AG10803 (cell line): ENCODE measurements at regions not wholly inside any gene's neighbourhood (a gene's known extent, or its start where the extent isn't known, plus 50 kb on each side); places are given as distances from the start of the nearest gene placed in this dataset.
A peak's percentile ranks its signal among the peaks of the same experiment; 100 is the strongest.

ENCODE experiments used
- DNase-seq: peaks from one replicate; pipeline ENCODE4 v3.0.0; 2010; ENCODE audit warnings: low read depth
- H3K4me3 ChIP-seq: 2 replicates; pipeline ENCODE4 v1.5.1; 2011; ENCODE audit warnings: mild to moderate bottlenecking, low read length, control low read depth
- TF ChIP-seq, protein P1 (sequence below): conservative IDR thresholded peaks from 2 replicates; pipeline ENCODE4 v1.5.1; 2011; ENCODE audit warnings: mild to moderate bottlenecking, low read length, control low read depth, inconsistent platforms

DNA sequence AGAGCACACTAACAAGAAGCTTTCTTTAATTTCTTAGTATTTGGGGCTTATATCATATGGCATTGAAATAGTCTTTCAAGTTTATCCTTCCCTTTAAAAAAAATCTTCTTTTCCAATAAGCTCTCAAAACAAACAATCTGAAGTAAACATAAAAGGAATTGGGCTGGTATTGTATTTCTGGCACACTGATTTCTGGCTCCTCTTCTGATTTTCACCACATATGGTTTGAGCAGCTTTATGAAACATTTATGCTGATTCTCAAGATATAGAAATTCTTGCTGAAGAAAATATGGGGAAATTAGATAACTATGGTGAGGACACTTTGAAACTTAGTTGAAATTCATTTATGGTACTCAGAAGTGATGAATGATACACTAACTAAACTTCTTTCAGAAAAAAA, 467.2 kb downstream of the TFAP2B start:
- H3K4me3 ChIP-seq = no peak overlapping the region
- no peak for DNase-seq
- TF ChIP-seq, protein P1, sequence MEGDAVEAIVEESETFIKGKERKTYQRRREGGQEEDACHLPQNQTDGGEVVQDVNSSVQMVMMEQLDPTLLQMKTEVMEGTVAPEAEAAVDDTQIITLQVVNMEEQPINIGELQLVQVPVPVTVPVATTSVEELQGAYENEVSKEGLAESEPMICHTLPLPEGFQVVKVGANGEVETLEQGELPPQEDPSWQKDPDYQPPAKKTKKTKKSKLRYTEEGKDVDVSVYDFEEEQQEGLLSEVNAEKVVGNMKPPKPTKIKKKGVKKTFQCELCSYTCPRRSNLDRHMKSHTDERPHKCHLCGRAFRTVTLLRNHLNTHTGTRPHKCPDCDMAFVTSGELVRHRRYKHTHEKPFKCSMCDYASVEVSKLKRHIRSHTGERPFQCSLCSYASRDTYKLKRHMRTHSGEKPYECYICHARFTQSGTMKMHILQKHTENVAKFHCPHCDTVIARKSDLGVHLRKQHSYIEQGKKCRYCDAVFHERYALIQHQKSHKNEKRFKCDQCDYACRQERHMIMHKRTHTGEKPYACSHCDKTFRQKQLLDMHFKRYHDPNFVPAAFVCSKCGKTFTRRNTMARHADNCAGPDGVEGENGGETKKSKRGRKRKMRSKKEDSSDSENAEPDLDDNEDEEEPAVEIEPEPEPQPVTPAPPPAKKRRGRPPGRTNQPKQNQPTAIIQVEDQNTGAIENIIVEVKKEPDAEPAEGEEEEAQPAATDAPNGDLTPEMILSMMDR = no peak

DNA sequence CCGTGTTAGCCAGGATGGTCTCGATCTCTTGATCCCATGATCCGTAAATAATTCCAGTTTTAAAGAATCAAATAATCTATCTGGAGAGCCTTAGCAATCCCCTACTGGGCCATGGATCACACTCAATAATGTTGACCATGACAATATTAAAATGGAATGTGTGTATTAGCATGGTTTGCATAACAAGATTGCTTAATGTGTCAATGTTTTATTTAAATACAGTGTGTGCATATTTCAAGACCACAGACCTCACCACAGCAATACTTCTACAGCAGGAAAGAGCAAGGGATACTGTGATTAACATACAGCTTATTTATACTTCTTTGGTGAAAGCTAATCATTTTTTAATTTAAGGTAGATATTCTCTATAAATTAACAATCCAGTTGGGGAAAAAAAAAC, 470.4 kb downstream of the TFAP2B start:
- no peak overlapping the region for H3K4me3 ChIP-seq
- DNase-seq = peak; percentile 68
- TF ChIP-seq, protein P1 = no peak

DNA sequence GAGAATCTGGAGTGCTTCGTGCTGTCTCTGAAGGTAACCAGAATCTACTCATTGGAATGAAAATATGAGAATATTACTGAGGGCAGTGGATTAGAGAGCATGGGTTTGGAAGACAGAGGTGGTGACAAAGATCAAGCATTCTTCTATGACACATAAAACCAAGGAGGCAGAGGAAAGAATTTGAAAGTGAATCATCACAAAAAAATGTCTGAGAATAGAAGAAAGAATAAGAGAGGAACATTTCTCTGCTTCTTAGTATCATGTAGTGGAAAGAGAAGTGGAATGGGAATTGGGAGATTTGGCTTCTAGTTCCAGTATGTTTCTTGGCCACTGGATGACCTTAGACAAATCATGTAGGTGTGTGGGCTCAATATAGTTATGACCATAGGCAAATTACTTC, 474.0 kb downstream of the TFAP2B start:
- DNase-seq = peak; percentile 54
- TF ChIP-seq, protein P1 = no peak
- no peak overlapping the region for H3K4me3 ChIP-seq

- no peak overlapping the region for H3K4me3 ChIP-seq
- DNase-seq = no peak
- TF ChIP-seq, protein P1 = no peak
Observed at GRCh38 chr6:51299621-51300380, 481.1 kb downstream of the TFAP2B start.

DNA sequence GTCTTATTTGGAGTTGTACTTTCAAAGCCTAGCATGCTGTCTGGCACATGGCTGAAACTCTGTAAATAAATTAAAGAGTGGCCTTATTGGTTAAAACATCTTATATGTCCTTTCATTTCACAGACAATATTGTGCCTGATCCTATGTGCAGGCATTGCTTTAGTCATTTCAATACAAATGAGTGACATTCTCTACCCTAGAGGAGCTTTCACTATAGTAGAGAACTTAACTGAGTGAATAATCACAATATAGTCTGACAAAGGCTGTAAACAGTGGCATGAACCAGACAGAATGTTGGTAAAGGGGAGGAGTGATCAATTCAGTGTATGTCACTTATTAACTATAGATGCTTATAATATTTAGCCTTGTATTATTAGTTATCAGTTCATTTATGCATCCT, 481.8 kb downstream of the TFAP2B start:
- no peak overlapping the region for H3K4me3 ChIP-seq
- TF ChIP-seq, protein P1 = no peak

DNA sequence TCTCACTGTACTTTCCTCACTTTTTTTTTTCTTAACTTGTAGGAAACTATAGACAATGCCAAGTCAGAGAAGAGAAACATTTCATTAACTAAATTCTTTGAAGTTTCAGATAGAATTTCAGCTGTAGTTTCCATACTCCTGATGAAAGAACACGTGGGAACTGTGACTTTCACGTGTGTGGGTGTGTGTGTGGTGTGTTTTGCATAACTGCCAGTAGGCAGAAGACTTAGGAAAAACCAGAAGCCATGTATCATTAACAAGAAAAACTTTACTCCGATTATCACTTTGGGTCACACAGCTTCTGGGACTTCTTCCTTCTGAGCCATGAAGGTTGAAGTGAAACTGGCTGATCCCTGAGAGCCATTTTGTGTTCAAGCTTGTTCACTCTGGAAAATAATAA, 483.3 kb downstream of the TFAP2B start:
- DNase-seq = no peak
- H3K4me3 ChIP-seq = no peak overlapping the region
- TF ChIP-seq, protein P1 = no peak

More for the DNA sequence above, 481.8 kb downstream of the TFAP2B start:
- no peak for DNase-seq

DNA sequence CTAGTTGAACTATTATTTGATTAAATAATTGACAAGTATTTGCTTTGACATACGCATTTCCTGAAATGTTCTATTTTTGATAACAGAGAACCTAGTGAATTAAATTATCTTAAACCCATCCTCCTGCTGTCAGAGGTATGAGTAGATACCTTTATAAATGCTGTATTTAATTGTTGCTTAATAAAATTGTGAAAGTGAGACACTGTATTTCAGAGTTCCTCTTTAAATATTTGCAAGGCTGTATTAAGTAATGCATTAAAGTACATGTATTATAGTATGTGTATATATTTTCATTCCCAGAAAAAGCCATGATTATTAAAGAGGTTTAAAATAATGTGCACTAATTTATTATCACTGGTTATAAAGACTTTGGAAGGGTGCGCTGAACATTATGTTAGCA, 483.8 kb downstream of the TFAP2B start:
- TF ChIP-seq, protein P1 = no peak
- DNase-seq = no peak
- H3K4me3 ChIP-seq = no peak overlapping the region
